Lung (tissue), 11 donors: ENCODE measurements at regions not wholly inside any gene's neighbourhood (a gene's known extent, or its start where the extent isn't known, plus 50 kb on each side); places are given as distances from the start of the nearest gene placed in this dataset.
"Not testable (repeated sequence)": the region's sequence is repeated elsewhere in the genome, so short reads cannot be mapped to it uniquely, and the experiment has no call there.

Experiments
- ATAC-seq: fragments of 200-7000 bp; cut with Tn5 transposase; one replicate; pipeline ENCODE4 v1.9.1; 2020; ENCODE audit warnings: moderate number of reproducible peaks; ENCODE audit not compliant: insufficient read depth, low FRiP score
- DNase-seq, 3 donors: peaks; one replicate each; pipeline ENCODE4 v3.0.0-alpha.2; 2013 to 2017
- H3K27ac ChIP-seq, 2 donors: one replicate each; pipeline ENCODE4 v1.5.1; 2013; ENCODE audit warnings: mild to moderate bottlenecking in 2 of 2, moderate library complexity in 2 of 2, control low read depth in 1 of 2, inconsistent platforms in 1 of 2, low read depth in 1 of 2, low read length in 1 of 2
- H3K27me3 ChIP-seq, 3 donors: one replicate each; pipeline ENCODE4 v1.5.1; 2013; ENCODE audit warnings: low read length in 2 of 3; ENCODE audit not compliant: control insufficient read depth in 3 of 3, insufficient read depth in 3 of 3
- H3K36me3 ChIP-seq, 4 donors: one replicate each; pipeline ENCODE4 v1.5.1; 2013; ENCODE audit warnings: low read length in 4 of 4, mild to moderate bottlenecking in 1 of 4, moderate library complexity in 1 of 4; ENCODE audit not compliant: control insufficient read depth in 4 of 4, insufficient read depth in 4 of 4
- H3K4me1 ChIP-seq, 5 donors: one replicate each; pipeline ENCODE4 v1.5.1; 2013; ENCODE audit warnings: low read length in 5 of 5, mild to moderate bottlenecking in 2 of 5, moderate library complexity in 1 of 5; ENCODE audit not compliant: control insufficient read depth in 5 of 5, insufficient read depth in 5 of 5
- H3K4me3 ChIP-seq: one replicate; pipeline ENCODE4 v1.5.1; 2013; ENCODE audit warnings: mild to moderate bottlenecking, control low read depth, moderate library complexity
- H3K9ac ChIP-seq, 2 donors: one replicate each; pipeline ENCODE4 v1.5.1; 2013; ENCODE audit warnings: low read length in 2 of 2, control low read depth in 1 of 2; ENCODE audit not compliant: insufficient read depth in 1 of 2
- H3K9me3 ChIP-seq, 4 donors: one replicate each; pipeline ENCODE4 v1.5.1; 2013; ENCODE audit warnings: low read length in 3 of 4, mild to moderate bottlenecking in 1 of 4, moderate library complexity in 1 of 4; ENCODE audit not compliant: control insufficient read depth in 4 of 4, insufficient read depth in 3 of 4
- CTCF ChIP-seq: IDR thresholded peaks from 2 replicates; pipeline ENCODE4 v1.5.1; 2012; ENCODE audit warnings: mild to moderate bottlenecking; ENCODE audit errors: control extremely low read depth, extremely low read depth
- WGBS, 2 donors: extraction: QIAGEN DNeasy Blood & Tissue Kit; methylation state at CpG; one replicate each; pipeline ENCODE4 v1.1.7; 2013; 5-methylcytosine and 5-hydroxymethylcytosine counted together
- donor health status: control.
- donor health status: control.
- donor health status: Bipolar disorder and iron deficiency.
- donor health status: healthy.
- donor health status: DM: yes; HTN: yes; CAD: no.

GRCh38 chr5:92208265-92208664, 825.1 kb upstream of the ARRDC3 start:
- no peaks in the 10 kb centered on the region for H3K27me3 ChIP-seq
- WGBS, 2 donors: 84 to 86% methylated on average over 3 of the region's 3 CpGs
- no peaks in the 10 kb centered on the region for H3K9me3 ChIP-seq
- TF ChIP-seq CTCF: no peak
- H3K4me1 ChIP-seq: no peaks in the 10 kb centered on the region
- H3K9ac ChIP-seq: no peak overlapping the region
- no peak overlapping the region for H3K27ac ChIP-seq
- H3K36me3 ChIP-seq: no peaks in the 10 kb centered on the region
- H3K4me3 ChIP-seq: no peak overlapping the region
- no peak for ATAC-seq
- DNase-seq: no peak

GRCh38 chr5:92207151-92207550, 824.0 kb upstream of the ARRDC3 start:
- Histone ChIP-seq H3K27me3 (no peaks in the 10 kb centered on the region), H3K36me3 (no peaks in the 10 kb centered on the region), H3K9me3 (no peaks in the 10 kb centered on the region), H3K9ac (no peak overlapping the region), H3K4me3 (no peak overlapping the region), H3K4me1 (no peaks in the 10 kb centered on the region), H3K27ac (no peak overlapping the region)
- ATAC-seq (no peak), DNase-seq (no peak)
- WGBS, 2 donors: 35 to 38% methylated on average over 2 of the region's 2 CpGs
- TF ChIP-seq CTCF: no peak

- Histone ChIP-seq H3K27me3 (no peaks in the 10 kb centered on the region), H3K4me1 (no peaks in the 10 kb centered on the region), H3K36me3 (no peaks in the 10 kb centered on the region), H3K27ac (no peak overlapping the region), H3K9me3 (no peaks in the 10 kb centered on the region), H3K4me3 (no peak overlapping the region), H3K9ac (no peak overlapping the region)
- ATAC-seq (no peak), DNase-seq (no peak)
- no peak for TF ChIP-seq CTCF
- WGBS, 2 donors: 84 to 87% methylated on average over 5 of the region's 5 CpGs
Observed at GRCh38 chr5:92206681-92207080, 823.6 kb upstream of the ARRDC3 start.

GRCh38 chr5:92199035-92199434, 815.9 kb upstream of the ARRDC3 start:
- not testable (repeated sequence) for H3K9ac ChIP-seq, H3K9me3 ChIP-seq, H3K4me1 ChIP-seq, H3K36me3 ChIP-seq, DNase-seq, H3K4me3 ChIP-seq, H3K27me3 ChIP-seq, H3K27ac ChIP-seq, ATAC-seq
- WGBS, 2 donors: 92 to 94% methylated on average over 20 to 26 of the region's 27 CpGs
